Spleen (tissue), 11 donors: ENCODE measurements at regions not wholly inside any gene's neighbourhood (a gene's known extent, or its start where the extent isn't known, plus 50 kb on each side); places are given as distances from the start of the nearest gene placed in this dataset.

Experiments
- DNase-seq: peaks from one replicate; pipeline ENCODE4 v3.0.0-alpha.2; 2020
- H3K27ac ChIP-seq, 8 donors: fragments of 200-600 bp; sonication (generic) in 7 of 8; 1 replicate in 4 of 8; 2 replicates in 4 of 8; pipeline versions ENCODE4 v1.5.0 to v1.8.0; 2016 to 2021; ENCODE audit warnings: inconsistent platforms in 4 of 8, mild to moderate bottlenecking in 4 of 8, moderate library complexity in 1 of 8
- H3K27me3 ChIP-seq, 7 donors: fragments of 200-600 bp; sonication (generic) in 6 of 7; replicated peaks in 1 of 7; 1 replicate in 4 of 7; 2 replicates in 3 of 7; pipeline versions ENCODE4 v1.5.0 to v1.8.0; 2016 to 2021; ENCODE audit warnings: inconsistent platforms in 3 of 7, mild to moderate bottlenecking in 1 of 7
- H3K36me3 ChIP-seq, 6 donors: fragments of 200-600 bp; sonication (generic) in 5 of 6; 1 replicate in 4 of 6; 2 replicates in 2 of 6; pipeline versions ENCODE4 v1.5.0 to v1.8.0; 2016 to 2021; ENCODE audit warnings: inconsistent platforms in 2 of 6
- H3K4me1 ChIP-seq, 6 donors: fragments of 200-600 bp; sonication (generic) in 5 of 6; 1 replicate in 3 of 6; 2 replicates in 3 of 6; pipeline versions ENCODE4 v1.5.0 to v1.8.0; 2016 to 2021; ENCODE audit warnings: inconsistent platforms in 3 of 6
- H3K4me3 ChIP-seq, 8 donors: fragments of 200-600 bp; sonication (generic) in 7 of 8; 1 replicate in 4 of 8; 2 replicates in 4 of 8; pipeline versions ENCODE4 v1.5.0 to v1.8.0; 2016 to 2021; ENCODE audit warnings: inconsistent platforms in 4 of 8, mild to moderate bottlenecking in 4 of 8, moderate library complexity in 2 of 8
- H3K9me3 ChIP-seq, 8 donors: fragments of 200-600 bp; sonication (generic) in 7 of 8; 1 replicate in 4 of 8; 2 replicates in 4 of 8; pipeline versions ENCODE4 v1.5.0 to v1.8.0; 2016 to 2021; ENCODE audit warnings: inconsistent platforms in 4 of 8
- POLR2A ChIP-seq, 3 donors: fragments of 450-650 bp; IDR thresholded peaks; one replicate each; pipeline ENCODE4 v1.5.1; 2017; ENCODE audit warnings: antibody characterized with exemption in 3 of 3, mild to moderate bottlenecking in 1 of 3
- POLR2AphosphoS5 ChIP-seq, 3 donors: sonication (generic); formaldehyde crosslinking; IDR thresholded peaks; one replicate each; pipeline ENCODE4 v1.5.1; 2017; ENCODE audit warnings: antibody characterized with exemption in 3 of 3
- WGBS, 5 donors: extraction: QIAGEN DNeasy Blood & Tissue Kit in 3 of 5; methylation state at CpG; one replicate each; pipeline versions ENCODE4 v1.1.5 to v1.1.7; 2013 to 2018; 5-methylcytosine and 5-hydroxymethylcytosine counted together
- intact Hi-C: fragments of 100-400 bp; cut with DNase I; formaldehyde crosslinking; loops from one replicate; pipeline ENCODE4 v1.15.0; 2023; ENCODE audit warnings: low total_unique reads
- TF ChIP-seq, protein P1 (sequence below), 11 experiments: fragments of 200-600 bp in 7 of 11; fragments of 450-650 bp in 4 of 11; sonication (generic) in 4 of 11; IDR thresholded peaks in 8 of 11; conservative IDR thresholded peaks in 3 of 11; 1 replicate in 7 of 11; 2 replicates in 4 of 11; pipeline versions ENCODE4 v1.4.0 to v1.8.0; 2016 to 2021; ENCODE audit warnings: antibody characterized with exemption in 11 of 11, inconsistent platforms in 4 of 11, mild to moderate bottlenecking in 1 of 11
- donor health status: healthy with polysubstance abuse.
- donor health status: DM: no; HTN: no; CAD: no; lungs with moderate emphysema.
- donor health status: DM: no; HTN: no; CAD: no.
- donor health status: Bipolar disorder and iron deficiency.
- donor health status: healthy.
- donor health status: DM: no; HTN: no; CAD: no.
- donor health status: DM: yes; HTN: yes; CAD: no.

GRCh38 chr1:199573047-199573446, 454.5 kb upstream of the NR5A2 start:
- H3K36me3 ChIP-seq = no peaks in the 10 kb centered on the region
- no peak overlapping the region for H3K27ac ChIP-seq
- intact Hi-C loops = no loop called here
- H3K9me3 ChIP-seq = no peaks in the 10 kb centered on the region
- H3K4me1 ChIP-seq = no peaks in the 10 kb centered on the region
- no peak overlapping the region for H3K4me3 ChIP-seq
- TF ChIP-seq POLR2A (IDR thresholded peaks at IDR 0.05) (no peak), POLR2AphosphoS5 (IDR thresholded peaks at IDR 0.05) (no peak)
- TF ChIP-seq, protein P1, sequence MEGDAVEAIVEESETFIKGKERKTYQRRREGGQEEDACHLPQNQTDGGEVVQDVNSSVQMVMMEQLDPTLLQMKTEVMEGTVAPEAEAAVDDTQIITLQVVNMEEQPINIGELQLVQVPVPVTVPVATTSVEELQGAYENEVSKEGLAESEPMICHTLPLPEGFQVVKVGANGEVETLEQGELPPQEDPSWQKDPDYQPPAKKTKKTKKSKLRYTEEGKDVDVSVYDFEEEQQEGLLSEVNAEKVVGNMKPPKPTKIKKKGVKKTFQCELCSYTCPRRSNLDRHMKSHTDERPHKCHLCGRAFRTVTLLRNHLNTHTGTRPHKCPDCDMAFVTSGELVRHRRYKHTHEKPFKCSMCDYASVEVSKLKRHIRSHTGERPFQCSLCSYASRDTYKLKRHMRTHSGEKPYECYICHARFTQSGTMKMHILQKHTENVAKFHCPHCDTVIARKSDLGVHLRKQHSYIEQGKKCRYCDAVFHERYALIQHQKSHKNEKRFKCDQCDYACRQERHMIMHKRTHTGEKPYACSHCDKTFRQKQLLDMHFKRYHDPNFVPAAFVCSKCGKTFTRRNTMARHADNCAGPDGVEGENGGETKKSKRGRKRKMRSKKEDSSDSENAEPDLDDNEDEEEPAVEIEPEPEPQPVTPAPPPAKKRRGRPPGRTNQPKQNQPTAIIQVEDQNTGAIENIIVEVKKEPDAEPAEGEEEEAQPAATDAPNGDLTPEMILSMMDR (IDR thresholded peaks at IDR 0.05 in 8 of 11, conservative IDR thresholded peaks at IDR 0.05 in 3 of 11) = no peak
- no peaks in the 10 kb centered on the region for H3K27me3 ChIP-seq
- no peak for DNase-seq
- WGBS, 5 donors = 25 to 37% (median 27%) methylated on average over 5 of the region's 5 CpGs

DNA sequence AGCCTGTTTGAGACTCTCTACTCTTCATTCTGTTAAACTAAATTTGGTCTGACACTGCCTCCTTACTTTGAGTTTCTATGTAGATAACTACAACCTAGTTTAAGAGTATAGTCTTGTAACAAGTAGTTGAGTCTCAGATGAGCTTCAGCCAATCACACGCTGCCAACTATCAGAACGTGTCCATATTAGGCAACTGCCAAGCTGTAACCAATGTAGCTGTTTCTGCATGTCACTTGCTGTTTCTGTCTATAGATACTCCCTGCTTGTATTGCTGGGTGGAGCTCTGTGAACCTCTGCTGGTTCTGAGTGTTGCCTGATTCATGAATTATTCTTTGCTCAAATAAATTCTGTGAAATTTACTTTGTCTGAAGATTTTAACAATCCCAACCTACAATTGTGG, 452.6 kb upstream of the NR5A2 start:
- intact Hi-C loops = no loop called here
- TF ChIP-seq, protein P1 (IDR thresholded peaks at IDR 0.05 in 8 of 11, conservative IDR thresholded peaks at IDR 0.05 in 3 of 11) = no peak
- TF ChIP-seq POLR2AphosphoS5 (IDR thresholded peaks at IDR 0.05) (no peak), POLR2A (IDR thresholded peaks at IDR 0.05) (no peak)
- no peak for DNase-seq
- WGBS, 5 donors = 86 to 90% (median 89%) methylated on average over 2 of the region's 2 CpGs
- H3K27me3 ChIP-seq = no peaks in the 10 kb centered on the region
- no peak overlapping the region for H3K27ac ChIP-seq
- no peaks in the 10 kb centered on the region for H3K36me3 ChIP-seq
- no peaks in the 10 kb centered on the region for H3K9me3 ChIP-seq
- no peak overlapping the region for H3K4me3 ChIP-seq
- H3K4me1 ChIP-seq = no peaks in the 10 kb centered on the region

- intact Hi-C loops = no loop called here
- TF ChIP-seq, protein P1 (IDR thresholded peaks at IDR 0.05 in 8 of 11, conservative IDR thresholded peaks at IDR 0.05 in 3 of 11) = no peak
- TF ChIP-seq POLR2AphosphoS5 (IDR thresholded peaks at IDR 0.05) (no peak), POLR2A (IDR thresholded peaks at IDR 0.05) (no peak)
- 86 to 93% (median 90%) methylated on average over 3 of the region's 3 CpGs for WGBS, 5 donors
Observed at GRCh38 chr1:199580300-199580699, 447.2 kb upstream of the NR5A2 start.

DNA sequence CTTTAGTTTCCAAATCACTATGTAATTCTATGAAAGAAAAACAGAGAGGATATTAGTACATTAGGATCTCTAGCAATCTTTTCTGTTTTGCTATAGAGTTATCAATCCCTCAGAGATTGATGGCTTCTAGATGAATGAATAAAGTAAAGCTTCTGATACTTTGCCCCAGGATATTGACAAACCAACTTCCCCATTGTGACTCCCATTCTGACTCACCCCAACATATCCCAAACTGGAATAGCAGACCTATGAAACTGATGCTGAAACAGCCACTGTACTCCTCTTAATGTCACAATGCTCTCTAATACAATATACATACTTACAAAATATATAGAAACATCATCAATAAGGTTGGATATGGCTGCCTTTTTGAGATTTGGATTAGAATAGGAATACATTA, 442.1 kb upstream of the NR5A2 start:
- no peak for DNase-seq
- TF ChIP-seq POLR2A (IDR thresholded peaks at IDR 0.05) = no peak
- TF ChIP-seq POLR2AphosphoS5 (IDR thresholded peaks at IDR 0.05) = no peak
- TF ChIP-seq, protein P1 (IDR thresholded peaks at IDR 0.05 in 8 of 11, conservative IDR thresholded peaks at IDR 0.05 in 3 of 11) = no peak
- no peaks in the 10 kb centered on the region for H3K36me3 ChIP-seq
- H3K4me3 ChIP-seq = no peak overlapping the region
- H3K27me3 ChIP-seq = no peaks in the 10 kb centered on the region
- H3K4me1 ChIP-seq = no peaks in the 10 kb centered on the region
- intact Hi-C loops = no loop called here
- H3K9me3 ChIP-seq = no peaks in the 10 kb centered on the region
- no peak overlapping the region for H3K27ac ChIP-seq

More at GRCh38 chr1:199580300-199580699, 447.2 kb upstream of the NR5A2 start:
- no peak overlapping the region for H3K27ac ChIP-seq
- H3K36me3 ChIP-seq = no peaks in the 10 kb centered on the region
- no peaks in the 10 kb centered on the region for H3K27me3 ChIP-seq
- H3K4me3 ChIP-seq = no peak overlapping the region
- H3K9me3 ChIP-seq = no peaks in the 10 kb centered on the region
- no peaks in the 10 kb centered on the region for H3K4me1 ChIP-seq
- DNase-seq = no peak
